Loucy (cell line): ENCODE measurements at regions not wholly inside any gene's neighbourhood (a gene's known extent, or its start where the extent isn't known, plus 50 kb on each side); places are given as distances from the start of the nearest gene placed in this dataset.

Source experiments
- H2AFZ ChIP-seq: fragments of 200-600 bp; sonication (generic); 2 replicates; pipeline ENCODE4 v1.6.0; 2016; ENCODE audit warnings: antibody characterized with exemption, mild to moderate bottlenecking, low read length, moderate library complexity
- H3F3A ChIP-seq: fragments of 200-600 bp; 2 replicates; pipeline ENCODE4 v1.6.0; 2016; ENCODE audit warnings: antibody characterized with exemption, low read depth, mild to moderate bottlenecking
- H3K27me3 ChIP-seq: fragments of 200-600 bp; sonication (generic); 2 replicates; pipeline ENCODE4 v1.6.1; 2014; ENCODE audit warnings: low read length, mild to moderate bottlenecking; ENCODE audit not compliant: insufficient read depth, poor library complexity, severe bottlenecking
- H3K36me3 ChIP-seq: fragments of 200-600 bp; sonication (generic); 2 replicates; pipeline ENCODE4 v1.6.1; 2016; ENCODE audit warnings: low read length; ENCODE audit not compliant: insufficient read depth
- H3K4me1 ChIP-seq: fragments of 200-600 bp; sonication (generic); 2 replicates; pipeline ENCODE4 v1.5.1; 2014; ENCODE audit warnings: low read length, mild to moderate bottlenecking; ENCODE audit not compliant: insufficient read depth, poor library complexity, severe bottlenecking
- H3K4me2 ChIP-seq: fragments of 200-600 bp; sonication (generic); 2 replicates; pipeline ENCODE4 v1.6.0; 2014; ENCODE audit warnings: antibody characterized with exemption, low read length, low read depth, mild to moderate bottlenecking; ENCODE audit not compliant: poor library complexity, severe bottlenecking
- H3K4me3 ChIP-seq: fragments of 200-600 bp; sonication (generic); 2 replicates; pipeline ENCODE4 v1.5.1; 2014; ENCODE audit warnings: low read length, mild to moderate bottlenecking, mixed read lengths; ENCODE audit not compliant: poor library complexity, severe bottlenecking
- H3K79me2 ChIP-seq: fragments of 200-600 bp; sonication (generic); 2 replicates; pipeline ENCODE4 v1.6.1; 2014; ENCODE audit warnings: low read length; ENCODE audit not compliant: insufficient read depth
- H3K9ac ChIP-seq: fragments of 200-600 bp; sonication (generic); 2 replicates; pipeline ENCODE4 v1.6.0; 2014; ENCODE audit warnings: mild to moderate bottlenecking, low read depth, low read length, moderate library complexity; ENCODE audit not compliant: poor library complexity, severe bottlenecking
- H3K9me2 ChIP-seq: fragments of 200-600 bp; sonication (generic); replicated peaks from 2 replicates; pipeline ENCODE4 v1.6.1; 2016; ENCODE audit warnings: low read depth, low read length, mixed read lengths
- H3K9me3 ChIP-seq: fragments of 200-600 bp; sonication (generic); 2 replicates; pipeline ENCODE4 v1.6.1; 2014; ENCODE audit warnings: mild to moderate bottlenecking, antibody characterized with exemption, low read length, low read depth; ENCODE audit not compliant: insufficient read depth
- H4K20me1 ChIP-seq: fragments of 200-600 bp; sonication (generic); 2 replicates; pipeline ENCODE4 v1.6.0; 2014; ENCODE audit warnings: antibody characterized with exemption, low read length, mild to moderate bottlenecking; ENCODE audit not compliant: insufficient read depth, poor library complexity, severe bottlenecking
- EZH2phosphoT487 ChIP-seq: fragments of 200-600 bp; IDR thresholded peaks from 2 replicates; pipeline ENCODE4 v1.6.1; 2018; ENCODE audit warnings: antibody characterized with exemption, mild to moderate bottlenecking, moderate library complexity, borderline replicate concordance
- TF ChIP-seq, protein P1 (sequence below): fragments of 200-600 bp; sonication (generic); conservative IDR thresholded peaks from 2 replicates; pipeline ENCODE4 v1.5.1; 2014; ENCODE audit warnings: mild to moderate bottlenecking, antibody characterized with exemption, low read length

DNA sequence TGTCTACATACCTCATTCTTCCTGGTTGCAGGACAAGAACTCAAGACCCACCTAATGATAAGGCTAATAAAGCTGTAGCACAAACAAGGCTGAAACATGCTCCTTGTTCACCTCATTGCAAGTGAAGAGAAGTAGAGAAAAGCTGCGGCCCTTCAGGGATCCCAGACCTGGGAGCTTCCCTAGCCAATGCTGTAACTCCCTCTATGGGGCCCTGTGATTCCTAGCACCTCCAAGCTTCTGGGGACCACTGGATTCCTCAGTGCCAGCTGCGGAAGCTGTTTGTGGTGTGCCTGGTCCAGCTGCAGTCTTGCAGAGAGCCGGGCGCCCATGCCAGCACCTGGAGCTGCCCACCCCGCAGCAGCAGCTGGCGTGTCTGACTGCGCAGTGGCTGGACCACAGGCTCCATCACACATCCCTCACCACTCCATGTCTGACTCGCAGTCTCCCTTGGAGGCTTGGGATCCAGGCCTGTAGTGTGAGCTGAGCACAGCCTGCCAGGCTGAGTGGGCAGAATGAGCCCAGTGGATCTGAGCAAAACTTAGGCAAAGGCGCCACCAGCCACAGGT is 737.2 kb upstream of the GJE1 start:
- Histone ChIP-seq H3K4me1 (no peaks in the 10 kb centered on the region), H4K20me1 (no peaks in the 10 kb centered on the region), H3K4me3 (no peak overlapping the region), H3K9ac (no peak overlapping the region), H3K79me2 (no peaks in the 10 kb centered on the region), H3K27me3 (no peaks in the 10 kb centered on the region), H3K9me2 (no peaks in the 10 kb centered on the region), H3K4me2 (no peak overlapping the region), H3K36me3 (no peaks in the 10 kb centered on the region), H3K9me3 (no peaks in the 10 kb centered on the region), H2AFZ (no peak overlapping the region), H3F3A (no peaks in the 10 kb centered on the region)
- TF ChIP-seq EZH2phosphoT487, result no peak
- TF ChIP-seq, protein P1, sequence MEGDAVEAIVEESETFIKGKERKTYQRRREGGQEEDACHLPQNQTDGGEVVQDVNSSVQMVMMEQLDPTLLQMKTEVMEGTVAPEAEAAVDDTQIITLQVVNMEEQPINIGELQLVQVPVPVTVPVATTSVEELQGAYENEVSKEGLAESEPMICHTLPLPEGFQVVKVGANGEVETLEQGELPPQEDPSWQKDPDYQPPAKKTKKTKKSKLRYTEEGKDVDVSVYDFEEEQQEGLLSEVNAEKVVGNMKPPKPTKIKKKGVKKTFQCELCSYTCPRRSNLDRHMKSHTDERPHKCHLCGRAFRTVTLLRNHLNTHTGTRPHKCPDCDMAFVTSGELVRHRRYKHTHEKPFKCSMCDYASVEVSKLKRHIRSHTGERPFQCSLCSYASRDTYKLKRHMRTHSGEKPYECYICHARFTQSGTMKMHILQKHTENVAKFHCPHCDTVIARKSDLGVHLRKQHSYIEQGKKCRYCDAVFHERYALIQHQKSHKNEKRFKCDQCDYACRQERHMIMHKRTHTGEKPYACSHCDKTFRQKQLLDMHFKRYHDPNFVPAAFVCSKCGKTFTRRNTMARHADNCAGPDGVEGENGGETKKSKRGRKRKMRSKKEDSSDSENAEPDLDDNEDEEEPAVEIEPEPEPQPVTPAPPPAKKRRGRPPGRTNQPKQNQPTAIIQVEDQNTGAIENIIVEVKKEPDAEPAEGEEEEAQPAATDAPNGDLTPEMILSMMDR, result no peak

DNA sequence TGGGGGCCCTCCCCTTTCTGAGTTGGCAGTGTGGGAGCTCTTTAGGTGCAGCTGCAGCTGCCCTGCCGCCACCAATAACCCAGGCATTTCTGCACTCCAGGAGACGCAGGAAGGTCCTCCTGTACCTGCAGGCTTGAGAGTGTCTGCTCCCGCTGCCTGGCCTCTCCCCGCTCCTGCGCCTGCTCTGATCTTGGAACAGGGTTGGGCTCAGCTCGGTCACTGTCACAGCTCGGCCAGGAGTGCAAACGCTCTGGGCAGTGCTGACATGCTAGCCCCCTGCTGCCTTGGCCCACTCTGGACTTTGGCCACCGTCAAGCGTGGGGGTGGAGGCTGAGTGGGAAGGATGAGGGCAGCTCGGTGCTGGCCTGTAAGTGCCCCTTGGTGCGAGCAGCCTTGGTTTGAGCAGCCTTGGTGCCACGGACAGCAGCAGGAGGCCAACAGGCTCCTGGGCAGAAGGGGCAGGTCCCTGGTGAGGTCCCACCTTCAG is 738.1 kb upstream of the GJE1 start:
- Histone ChIP-seq H4K20me1 (no peaks in the 10 kb centered on the region), H3K4me2 (no peak overlapping the region), H3K79me2 (no peaks in the 10 kb centered on the region), H3K4me3 (no peak overlapping the region), H3K27me3 (no peaks in the 10 kb centered on the region), H3K4me1 (no peaks in the 10 kb centered on the region), H3K9me3 (no peaks in the 10 kb centered on the region), H3F3A (no peaks in the 10 kb centered on the region), H3K9me2 (no peaks in the 10 kb centered on the region), H3K36me3 (no peaks in the 10 kb centered on the region), H3K9ac (no peak overlapping the region), H2AFZ (no peak overlapping the region)
- no peak for TF ChIP-seq EZH2phosphoT487
- TF ChIP-seq, protein P1, result no peak

DNA sequence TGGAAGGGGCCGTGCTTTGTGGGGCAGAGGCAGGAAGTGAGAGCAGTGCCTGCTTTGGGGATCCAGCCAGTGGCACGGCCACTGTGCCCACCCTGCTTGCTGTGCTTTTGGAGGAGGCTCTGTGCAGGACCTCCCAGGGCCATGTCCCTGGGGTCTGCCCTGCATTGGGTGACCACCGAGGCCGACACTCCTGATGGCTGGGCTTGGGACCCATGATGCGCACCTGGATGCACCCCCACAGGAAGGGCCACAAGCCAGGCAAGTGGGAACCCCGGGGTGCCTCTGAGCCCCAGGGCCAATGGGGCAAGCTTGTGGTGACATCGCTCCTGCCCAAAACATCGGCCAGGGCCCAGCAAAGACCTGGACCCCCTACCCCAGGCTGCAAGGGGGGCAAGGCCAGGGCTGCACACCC is 738.6 kb upstream of the GJE1 start:
- Histone ChIP-seq H3K27me3 (no peaks in the 10 kb centered on the region), H3K9me3 (no peaks in the 10 kb centered on the region), H3K36me3 (no peaks in the 10 kb centered on the region), H3K9me2 (no peaks in the 10 kb centered on the region), H3F3A (no peaks in the 10 kb centered on the region), H3K4me1 (no peaks in the 10 kb centered on the region), H4K20me1 (no peaks in the 10 kb centered on the region), H3K79me2 (no peaks in the 10 kb centered on the region), H2AFZ (no peak overlapping the region), H3K4me2 (no peak overlapping the region), H3K9ac (no peak overlapping the region), H3K4me3 (no peak overlapping the region)
- no peak for TF ChIP-seq EZH2phosphoT487
